MCF 10A (cell line): ENCODE measurements at regions not wholly inside any gene's neighbourhood (a gene's known extent, or its start where the extent isn't known, plus 50 kb on each side); places are given as distances from the start of the nearest gene placed in this dataset.

Experiments
- BruUV-seq: library from RNA; stranded (reverse); fragments of 400-500 nt; replicated peaks from 2 replicates; lab custom pipeline; 2021; lab: Mats Ljungman, UMichigan
- CTCF ChIA-PET: fragments of 300-600 bp; sonication (Branson Sonifier 250); formaldehyde crosslinking; extraction: SDS; loops from one replicate; lab custom pipeline; 2021; ENCODE audit warnings: antibody characterized with exemption, inconsistent platforms; lab: Yijun Ruan, JAX
- POLR2A ChIA-PET: fragments of 300-600, 350-650 bp; sonication (Branson Sonifier 250); formaldehyde crosslinking; extraction: SDS; loops from one replicate; lab custom pipeline; 2020; ENCODE audit warnings: antibody characterized with exemption, inconsistent platforms; lab: Yijun Ruan, JAX
- DNase-seq: peaks from one replicate; pipeline ENCODE4 v3.0.0-alpha.2; 2018; ENCODE audit not compliant: unreplicated experiment
- H3K27ac Mint-ChIP-seq: one replicate; pipeline ENCODE4 v1.8.0; 2022; ENCODE audit warnings: mild to moderate bottlenecking, low read depth, mixed read lengths; ENCODE audit not compliant: unreplicated experiment
- H3K27me3 Mint-ChIP-seq: one replicate; pipeline ENCODE4 v1.8.0; 2022; ENCODE audit warnings: mixed read lengths; ENCODE audit not compliant: insufficient read depth, unreplicated experiment
- H3K36me3 Mint-ChIP-seq: one replicate; pipeline ENCODE4 v1.8.0; 2022; ENCODE audit warnings: mild to moderate bottlenecking, moderate library complexity, mixed read lengths; ENCODE audit not compliant: insufficient read depth, unreplicated experiment
- H3K4me1 Mint-ChIP-seq: one replicate; pipeline ENCODE4 v1.8.0; 2022; ENCODE audit warnings: mixed read lengths; ENCODE audit not compliant: insufficient read depth, unreplicated experiment
- H3K4me3 Mint-ChIP-seq: one replicate; pipeline ENCODE4 v1.8.0; 2022; ENCODE audit warnings: mild to moderate bottlenecking, moderate library complexity, mixed read lengths; ENCODE audit not compliant: unreplicated experiment
- H3K9me3 Mint-ChIP-seq: one replicate; pipeline ENCODE4 v1.8.0; 2022; ENCODE audit warnings: mixed read lengths; ENCODE audit not compliant: unreplicated experiment
- intact Hi-C: fragments of 100-400 bp; cut with micrococcal nuclease; formaldehyde crosslinking; loops from 2 replicates; pipeline ENCODE4 v1.14.1; 2022
- TF ChIP-seq, protein P1 (sequence below): fragments of 200-600 bp; IDR thresholded peaks from one replicate; pipeline ENCODE4 v1.8.0; 2022; ENCODE audit warnings: antibody characterized with exemption, mild to moderate bottlenecking; ENCODE audit not compliant: unreplicated experiment

DNA sequence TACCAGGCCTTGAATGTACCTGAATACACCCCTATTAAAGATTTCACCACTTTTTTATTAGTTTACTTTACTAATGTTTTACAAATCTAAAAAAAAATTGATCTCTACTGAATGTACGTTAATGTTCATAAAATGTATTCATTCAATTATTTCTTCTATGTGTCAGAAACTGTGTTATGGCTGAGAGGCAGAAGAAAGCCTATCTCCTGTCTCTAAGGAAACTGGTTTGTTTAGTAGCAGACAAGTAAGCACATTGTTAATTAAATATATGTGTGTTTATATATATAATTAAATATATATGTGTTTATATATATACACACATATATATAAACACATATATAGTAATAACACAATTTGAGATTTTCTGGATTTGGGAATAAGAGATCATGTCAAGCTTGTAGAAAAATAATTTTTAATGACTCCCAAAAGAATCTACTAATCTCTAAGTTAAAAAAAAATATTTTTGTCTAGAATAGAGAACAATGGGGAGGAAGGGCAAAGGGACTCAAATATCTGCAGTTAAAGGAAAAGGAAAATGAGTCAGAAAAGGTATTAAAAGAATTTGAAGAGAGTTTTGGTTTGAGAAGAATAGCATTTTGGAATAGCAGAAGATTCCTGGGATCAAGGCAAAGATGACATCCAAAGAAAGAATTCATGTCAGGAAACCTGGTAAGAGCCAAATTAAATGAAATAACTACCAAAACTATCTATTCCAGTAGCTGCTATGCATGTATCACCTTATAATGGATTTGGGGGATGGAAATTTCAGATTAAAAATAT is 92.1 kb downstream of the CH25H start:
- H3K9me3 Mint-ChIP-seq, result peaks cover 7% of the 10 kb centered on the region
- TF ChIP-seq, protein P1, sequence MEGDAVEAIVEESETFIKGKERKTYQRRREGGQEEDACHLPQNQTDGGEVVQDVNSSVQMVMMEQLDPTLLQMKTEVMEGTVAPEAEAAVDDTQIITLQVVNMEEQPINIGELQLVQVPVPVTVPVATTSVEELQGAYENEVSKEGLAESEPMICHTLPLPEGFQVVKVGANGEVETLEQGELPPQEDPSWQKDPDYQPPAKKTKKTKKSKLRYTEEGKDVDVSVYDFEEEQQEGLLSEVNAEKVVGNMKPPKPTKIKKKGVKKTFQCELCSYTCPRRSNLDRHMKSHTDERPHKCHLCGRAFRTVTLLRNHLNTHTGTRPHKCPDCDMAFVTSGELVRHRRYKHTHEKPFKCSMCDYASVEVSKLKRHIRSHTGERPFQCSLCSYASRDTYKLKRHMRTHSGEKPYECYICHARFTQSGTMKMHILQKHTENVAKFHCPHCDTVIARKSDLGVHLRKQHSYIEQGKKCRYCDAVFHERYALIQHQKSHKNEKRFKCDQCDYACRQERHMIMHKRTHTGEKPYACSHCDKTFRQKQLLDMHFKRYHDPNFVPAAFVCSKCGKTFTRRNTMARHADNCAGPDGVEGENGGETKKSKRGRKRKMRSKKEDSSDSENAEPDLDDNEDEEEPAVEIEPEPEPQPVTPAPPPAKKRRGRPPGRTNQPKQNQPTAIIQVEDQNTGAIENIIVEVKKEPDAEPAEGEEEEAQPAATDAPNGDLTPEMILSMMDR, result no peak
- ChIA-PET CTCF (interaction anchor here (0.7 kb wide), 1 partner anchor 9 kb away, joined by 4 read pairs; no protein-coding TSS in a partner anchor), POLR2A (no interaction called here)
- H3K4me3 Mint-ChIP-seq, result no peak overlapping the region
- DNase-seq, result no peak
- BruUV-seq, result no TSS peak
- intact Hi-C loops, result no loop called here
- H3K36me3 Mint-ChIP-seq, result no peaks in the 10 kb centered on the region
- H3K4me1 Mint-ChIP-seq, result peaks cover 20% of the 10 kb centered on the region
- no peak overlapping the region for H3K27ac Mint-ChIP-seq
- H3K27me3 Mint-ChIP-seq, result no peaks in the 10 kb centered on the region

DNA sequence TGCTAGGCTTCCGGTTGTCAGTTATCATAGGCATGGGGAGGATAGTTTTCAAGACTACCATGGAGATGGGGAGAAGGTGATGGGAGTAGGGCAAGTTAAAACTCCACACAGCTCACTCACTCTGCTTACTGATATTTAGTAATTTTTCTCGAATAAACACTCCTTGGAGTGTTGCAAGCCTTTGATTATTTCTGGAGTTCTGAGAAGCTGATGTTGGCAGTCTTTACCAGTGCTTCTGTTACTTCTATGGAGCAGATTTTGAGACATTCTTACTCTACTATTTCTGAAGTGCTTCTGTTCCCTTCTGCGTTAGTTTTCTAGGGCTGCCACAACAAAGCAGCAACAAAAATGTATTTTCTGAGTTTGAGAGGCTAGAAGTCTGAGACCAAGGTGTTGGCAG is 104.4 kb downstream of the CH25H start:
- no peak overlapping the region for H3K27ac Mint-ChIP-seq
- BruUV-seq, result no TSS peak
- intact Hi-C loops, result no loop called here
- H3K36me3 Mint-ChIP-seq, result no peaks in the 10 kb centered on the region
- no peak overlapping the region for H3K4me3 Mint-ChIP-seq
- H3K9me3 Mint-ChIP-seq, result no peaks in the 10 kb centered on the region
- DNase-seq, result no peak
- ChIA-PET CTCF (interaction anchor here (0.7 kb wide), 1 partner anchor 115 kb away, joined by 3 read pairs; no protein-coding TSS in a partner anchor), POLR2A (interaction anchor here (1.1 kb wide), 1 partner anchor 11 kb away, joined by 3 read pairs; no protein-coding TSS in a partner anchor)
- TF ChIP-seq, protein P1, result no peak
- no peaks in the 10 kb centered on the region for H3K27me3 Mint-ChIP-seq
- H3K4me1 Mint-ChIP-seq, result no peaks in the 10 kb centered on the region

DNA sequence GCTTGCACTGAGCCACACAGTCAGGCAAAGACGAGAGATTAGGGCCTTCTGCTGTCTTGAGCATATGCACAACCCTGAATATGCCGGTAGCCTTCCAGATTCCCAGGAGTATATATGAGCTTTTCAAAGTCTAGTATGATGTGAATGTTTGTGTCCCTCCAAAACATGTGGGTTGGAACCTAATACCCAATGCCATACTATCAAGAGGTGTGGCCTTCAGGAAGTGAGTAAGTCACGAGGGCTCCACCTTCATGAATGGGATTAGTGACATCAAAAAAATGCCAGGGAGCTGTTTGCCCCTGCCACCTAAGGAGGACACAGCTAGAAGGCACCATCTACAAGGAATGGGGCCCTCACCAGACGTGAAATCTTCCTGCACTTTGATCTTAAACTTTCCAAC is 105.2 kb downstream of the CH25H start:
- Mint-ChIP-seq H3K36me3 (no peaks in the 10 kb centered on the region), H3K9me3 (no peaks in the 10 kb centered on the region), H3K27ac (no peak overlapping the region), H3K4me1 (no peaks in the 10 kb centered on the region), H3K27me3 (no peaks in the 10 kb centered on the region), H3K4me3 (no peak overlapping the region)
- TF ChIP-seq, protein P1, result no peak
- POLR2A ChIA-PET, result interaction anchor here (1.1 kb wide), 1 partner anchor 12 kb away, joined by 3 read pairs; no protein-coding TSS in a partner anchor
- DNase-seq, result no peak
- intact Hi-C loops, result no loop called here
- BruUV-seq, result no TSS peak
- CTCF ChIA-PET, result no interaction called here

DNA sequence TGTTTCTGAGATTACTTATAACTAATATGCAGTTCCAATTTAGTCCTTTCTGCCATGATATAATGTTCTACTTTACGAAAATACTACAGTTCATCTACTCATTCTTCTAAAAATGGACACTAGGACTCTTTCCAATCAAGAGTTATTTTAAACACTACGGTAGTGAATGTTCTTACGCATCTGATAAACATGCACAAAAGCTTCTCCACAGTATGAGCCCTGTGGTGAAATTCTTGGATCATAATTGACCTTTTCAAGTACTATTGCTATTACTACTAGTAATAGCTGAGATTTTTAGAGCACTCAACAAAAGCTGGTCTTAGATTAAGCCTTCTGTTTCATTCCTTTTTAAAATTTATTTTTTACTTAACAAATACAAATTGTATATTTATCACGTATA is 106.4 kb downstream of the CH25H start:
- Mint-ChIP-seq H3K27me3 (no peaks in the 10 kb centered on the region), H3K27ac (no peak overlapping the region), H3K9me3 (no peaks in the 10 kb centered on the region), H3K4me1 (no peaks in the 10 kb centered on the region), H3K36me3 (no peaks in the 10 kb centered on the region), H3K4me3 (no peak overlapping the region)
- TF ChIP-seq, protein P1, result no peak
- CTCF ChIA-PET, result no interaction called here
- intact Hi-C loops, result no loop called here
- POLR2A ChIA-PET, result no interaction called here
- BruUV-seq, result no TSS peak
- no peak for DNase-seq
